ENCODE measurements at regions not wholly inside any gene's neighbourhood (a gene's known extent, or its start where the extent isn't known, plus 50 kb on each side); places are given as distances from the start of the nearest gene placed in this dataset.

GRCh38 chr9:38486056-38486615 lies 61.9 kb upstream of the IGFBPL1 start:
- no peak for TF ChIP-seq CTCF (IDR thresholded peaks at IDR 0.05; ENCODE audit: poor library complexity)
- TF ChIP-seq EZH2 (IDR thresholded peaks at IDR 0.05; ENCODE audit: borderline replicate concordance) = no peak

Measured in hepatocyte (in vitro differentiated cells).